ENCODE measurements at regions not wholly inside any gene's neighbourhood (a gene's known extent, or its start where the extent isn't known, plus 50 kb on each side); places are given as distances from the start of the nearest gene placed in this dataset.
"Not testable (repeated sequence)": the region's sequence is repeated elsewhere in the genome, so short reads cannot be mapped to it uniquely, and the experiment has no call there.

GRCh38 chr1:234807705-234808104 lies 197.7 kb upstream of the IRF2BP2 start:
- H3K9me3 Mint-ChIP-seq; H3K4me3 Mint-ChIP-seq; POLR2A ChIA-PET; H3K27ac Mint-ChIP-seq; H3K36me3 Mint-ChIP-seq (ENCODE audit: low read depth); H3K27me3 Mint-ChIP-seq; DNase-seq; CTCF ChIA-PET; H3K4me1 Mint-ChIP-seq: not testable (repeated sequence)

DNA sequence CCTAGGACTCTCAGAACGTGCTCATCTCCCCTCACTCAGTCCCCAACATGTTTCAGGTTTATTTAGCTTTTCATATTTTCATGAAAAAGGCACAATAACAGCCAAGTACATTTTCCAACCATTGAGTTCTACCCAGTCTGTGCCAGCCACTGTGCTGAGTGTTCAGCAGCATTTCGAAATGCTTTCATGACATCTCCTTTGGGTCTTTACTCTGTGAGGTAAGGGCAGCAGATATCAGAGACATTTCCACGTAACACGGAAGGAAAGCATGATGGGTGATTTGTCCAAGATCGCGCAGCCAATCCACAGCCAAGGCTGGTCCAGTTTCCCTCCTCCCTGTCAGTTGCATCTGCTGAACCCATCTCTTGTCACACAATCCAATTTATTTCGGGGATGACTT lies 192.6 kb upstream of the IRF2BP2 start:
- H3K36me3 Mint-ChIP-seq (ENCODE audit: low read depth); CTCF ChIA-PET; H3K27ac Mint-ChIP-seq; H3K4me1 Mint-ChIP-seq; H3K27me3 Mint-ChIP-seq; POLR2A ChIA-PET; DNase-seq; H3K4me3 Mint-ChIP-seq; H3K9me3 Mint-ChIP-seq: not testable (repeated sequence)

GRCh38 chr1:234801636-234802035 lies 191.7 kb upstream of the IRF2BP2 start:
- H3K27ac Mint-ChIP-seq; POLR2A ChIA-PET; H3K9me3 Mint-ChIP-seq; H3K27me3 Mint-ChIP-seq; H3K4me1 Mint-ChIP-seq; DNase-seq; CTCF ChIA-PET; H3K4me3 Mint-ChIP-seq; H3K36me3 Mint-ChIP-seq (ENCODE audit: low read depth): not testable (repeated sequence)

- H3K4me3 Mint-ChIP-seq; CTCF ChIA-PET; H3K4me1 Mint-ChIP-seq; H3K9me3 Mint-ChIP-seq; POLR2A ChIA-PET; H3K27me3 Mint-ChIP-seq; H3K36me3 Mint-ChIP-seq (ENCODE audit: low read depth); DNase-seq; H3K27ac Mint-ChIP-seq: not testable (repeated sequence)
Measured at GRCh38 chr1:234801147-234801546, 191.2 kb upstream of the IRF2BP2 start.

DNA sequence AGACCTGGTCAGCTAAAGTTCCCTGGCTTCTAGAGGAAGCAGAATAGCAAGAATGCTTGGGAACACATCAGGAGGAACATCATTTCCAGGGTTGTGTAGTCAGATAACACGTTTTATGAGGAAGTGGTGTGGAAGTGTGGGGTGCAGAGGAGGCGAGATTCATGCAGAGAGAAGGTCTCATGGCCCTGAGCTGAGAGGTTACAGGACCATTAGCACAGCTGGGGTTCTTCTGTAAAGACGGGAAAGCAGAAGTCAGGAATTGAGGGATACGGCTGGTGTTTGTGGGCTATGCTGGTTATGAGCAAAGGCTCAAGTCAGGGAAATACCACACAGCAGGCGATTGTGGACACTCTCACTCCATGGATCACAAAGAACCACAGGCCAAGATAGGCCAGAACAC lies 190.6 kb upstream of the IRF2BP2 start:
- H3K9me3 Mint-ChIP-seq; H3K27me3 Mint-ChIP-seq; H3K4me1 Mint-ChIP-seq; H3K27ac Mint-ChIP-seq; DNase-seq; H3K36me3 Mint-ChIP-seq (ENCODE audit: low read depth); H3K4me3 Mint-ChIP-seq; POLR2A ChIA-PET; CTCF ChIA-PET: not testable (repeated sequence)

DNA sequence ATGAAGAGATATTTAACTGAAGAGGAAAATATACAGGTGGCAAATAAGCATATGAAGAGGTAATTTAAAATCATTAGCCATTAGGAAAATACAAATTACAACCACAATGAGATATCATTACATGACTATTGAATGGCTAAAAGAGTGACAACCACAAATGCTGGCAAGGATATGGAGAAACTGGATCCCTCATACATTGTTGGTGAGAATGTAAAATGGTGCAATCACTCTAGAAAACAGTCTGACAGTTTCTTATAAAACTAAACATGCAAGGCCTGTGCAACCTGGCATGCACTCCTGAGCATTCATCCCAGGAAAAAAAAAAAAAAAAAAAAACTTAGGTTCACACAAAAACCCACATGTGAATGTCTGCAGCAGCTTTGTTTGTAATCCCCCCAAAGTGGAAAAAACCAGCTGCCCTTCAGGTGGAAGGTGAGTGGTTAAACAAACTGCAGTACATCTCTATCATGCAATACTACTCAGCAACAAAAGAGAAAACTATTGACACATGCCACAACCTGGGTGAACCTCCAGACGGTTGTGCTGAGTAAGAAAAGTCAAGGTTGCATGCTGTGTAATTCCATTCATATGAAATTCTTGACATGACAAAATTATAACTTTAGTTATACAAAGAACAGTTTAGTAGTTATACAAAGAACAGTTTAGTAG lies 189.2 kb upstream of the IRF2BP2 start:
- H3K4me1 Mint-ChIP-seq; CTCF ChIA-PET; H3K9me3 Mint-ChIP-seq; DNase-seq; H3K36me3 Mint-ChIP-seq (ENCODE audit: low read depth); POLR2A ChIA-PET; H3K27ac Mint-ChIP-seq; H3K27me3 Mint-ChIP-seq; H3K4me3 Mint-ChIP-seq: not testable (repeated sequence)

GRCh38 chr1:234797216-234797615 lies 187.2 kb upstream of the IRF2BP2 start:
- H3K9me3 Mint-ChIP-seq; H3K27me3 Mint-ChIP-seq; H3K4me3 Mint-ChIP-seq; H3K27ac Mint-ChIP-seq; CTCF ChIA-PET; H3K4me1 Mint-ChIP-seq; H3K36me3 Mint-ChIP-seq (ENCODE audit: low read depth); POLR2A ChIA-PET; DNase-seq: not testable (repeated sequence)

DNA sequence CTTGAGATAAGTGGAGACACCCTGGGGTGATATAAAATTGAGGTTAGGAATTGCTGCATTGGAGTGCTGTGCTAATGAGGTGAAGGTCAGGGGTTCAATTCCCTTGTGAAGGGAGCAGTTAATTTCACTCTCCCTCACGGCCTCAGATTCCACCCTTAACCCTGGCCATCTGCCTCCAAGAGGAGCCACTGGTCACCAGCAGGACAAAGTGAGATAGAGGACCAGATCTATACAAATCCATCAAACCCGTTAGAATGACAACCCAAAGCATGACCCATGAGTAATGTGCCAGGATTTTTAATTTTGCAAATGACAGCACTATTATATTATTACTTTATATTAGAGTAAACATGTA lies 186.4 kb upstream of the IRF2BP2 start:
- H3K36me3 Mint-ChIP-seq (ENCODE audit: low read depth); H3K4me1 Mint-ChIP-seq; H3K27me3 Mint-ChIP-seq; H3K4me3 Mint-ChIP-seq; H3K9me3 Mint-ChIP-seq; H3K27ac Mint-ChIP-seq; POLR2A ChIA-PET; CTCF ChIA-PET; DNase-seq: not testable (repeated sequence)

GRCh38 chr1:234795711-234796437 lies 185.9 kb upstream of the IRF2BP2 start:
- H3K36me3 Mint-ChIP-seq (ENCODE audit: low read depth); H3K27me3 Mint-ChIP-seq; CTCF ChIA-PET; POLR2A ChIA-PET; H3K27ac Mint-ChIP-seq; H3K4me1 Mint-ChIP-seq; H3K4me3 Mint-ChIP-seq; DNase-seq; H3K9me3 Mint-ChIP-seq: not testable (repeated sequence)

DNA sequence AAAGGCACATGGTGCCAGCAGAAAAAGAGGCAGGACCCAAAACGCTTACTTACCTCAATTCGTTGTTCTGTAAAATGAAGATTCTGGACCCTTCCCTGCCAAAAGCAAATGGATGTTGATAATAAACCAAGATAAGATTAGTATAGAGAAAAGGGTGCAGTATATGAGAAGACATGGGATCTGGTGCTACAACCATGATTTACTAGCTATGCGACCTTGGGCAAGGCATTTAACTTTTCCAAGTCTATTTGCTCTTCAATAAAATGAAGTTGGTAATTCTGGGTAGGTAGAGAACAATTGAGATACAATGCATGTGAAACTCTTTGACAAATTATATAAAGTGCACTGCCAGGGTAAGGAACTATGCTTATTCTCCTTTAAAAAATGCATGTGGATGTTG lies 185.0 kb upstream of the IRF2BP2 start:
- H3K36me3 Mint-ChIP-seq (ENCODE audit: low read depth); H3K27ac Mint-ChIP-seq; CTCF ChIA-PET; POLR2A ChIA-PET; H3K9me3 Mint-ChIP-seq; DNase-seq; H3K4me1 Mint-ChIP-seq; H3K27me3 Mint-ChIP-seq; H3K4me3 Mint-ChIP-seq: not testable (repeated sequence)

GRCh38 chr1:234794452-234794851 lies 184.5 kb upstream of the IRF2BP2 start:
- DNase-seq; H3K9me3 Mint-ChIP-seq; H3K4me1 Mint-ChIP-seq; CTCF ChIA-PET; H3K36me3 Mint-ChIP-seq (ENCODE audit: low read depth); H3K4me3 Mint-ChIP-seq; POLR2A ChIA-PET; H3K27ac Mint-ChIP-seq; H3K27me3 Mint-ChIP-seq: not testable (repeated sequence)

- POLR2A ChIA-PET; H3K36me3 Mint-ChIP-seq (ENCODE audit: low read depth); H3K9me3 Mint-ChIP-seq; DNase-seq; H3K4me3 Mint-ChIP-seq; H3K27me3 Mint-ChIP-seq; H3K4me1 Mint-ChIP-seq; CTCF ChIA-PET; H3K27ac Mint-ChIP-seq: not testable (repeated sequence)
Measured at GRCh38 chr1:234793924-234794323, 183.9 kb upstream of the IRF2BP2 start.

- H3K9me3 Mint-ChIP-seq; H3K27me3 Mint-ChIP-seq; H3K27ac Mint-ChIP-seq; POLR2A ChIA-PET; H3K4me3 Mint-ChIP-seq; H3K36me3 Mint-ChIP-seq (ENCODE audit: low read depth); CTCF ChIA-PET; H3K4me1 Mint-ChIP-seq; DNase-seq: not testable (repeated sequence)
Measured at GRCh38 chr1:234792221-234792864, 182.4 kb upstream of the IRF2BP2 start.

DNA sequence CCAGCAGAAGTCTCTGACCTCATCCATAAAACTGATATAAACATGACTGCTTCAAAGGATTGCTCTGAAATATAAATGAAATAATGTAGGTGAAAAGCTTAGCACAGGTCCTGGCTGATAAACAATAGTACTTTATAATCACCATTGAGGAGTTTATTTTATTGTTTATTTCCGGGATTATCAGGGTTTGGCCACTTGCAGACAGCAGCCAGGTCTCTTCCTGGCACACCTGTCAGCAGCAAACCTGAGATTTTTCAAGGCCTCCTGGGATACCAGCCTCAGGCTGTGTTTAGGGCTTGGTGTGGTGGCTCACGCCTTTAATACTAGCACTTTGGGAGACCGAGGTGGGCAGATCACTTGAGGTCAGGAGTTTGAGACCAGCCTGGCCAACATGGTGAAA lies 181.6 kb upstream of the IRF2BP2 start:
- H3K4me3 Mint-ChIP-seq; CTCF ChIA-PET; H3K36me3 Mint-ChIP-seq (ENCODE audit: low read depth); H3K27ac Mint-ChIP-seq; H3K4me1 Mint-ChIP-seq; POLR2A ChIA-PET; H3K27me3 Mint-ChIP-seq; DNase-seq; H3K9me3 Mint-ChIP-seq: not testable (repeated sequence)
